Kidney (tissue), 13 donors: ENCODE measurements at regions not wholly inside any gene's neighbourhood (a gene's known extent, or its start where the extent isn't known, plus 50 kb on each side); places are given as distances from the start of the nearest gene placed in this dataset.

Source experiments
- DNase-seq, 5 donors: peaks; one replicate each; pipeline ENCODE4 v3.0.0-alpha.2; 2013 to 2020
- FAIRE-seq: peaks from 2 replicates; lab custom pipeline; 2012; peaks lifted over from hg19 to GRCh38; lab: Jason Lieb, UNC
- H3K27ac ChIP-seq, 2 donors: one replicate each; pipeline ENCODE4 v1.7.0; 2013; ENCODE audit warnings: low read depth in 2 of 2, low read length in 2 of 2, inconsistent platforms in 1 of 2
- H3K27me3 ChIP-seq: one replicate; pipeline ENCODE4 v1.7.1; 2013; ENCODE audit warnings: low read length, inconsistent platforms; ENCODE audit not compliant: control insufficient read depth, insufficient read depth
- H3K36me3 ChIP-seq, 3 donors: one replicate each; pipeline versions ENCODE4 v1.7.0 to v1.7.1; 2013; ENCODE audit warnings: low read length in 3 of 3, control low read depth in 1 of 3, inconsistent platforms in 1 of 3; ENCODE audit not compliant: insufficient read depth in 3 of 3, control insufficient read depth in 2 of 3
- H3K4me1 ChIP-seq, 3 donors: one replicate each; pipeline versions ENCODE4 v1.7.0 to v1.7.1; 2013; ENCODE audit warnings: low read length in 3 of 3, inconsistent platforms in 1 of 3, low read depth in 1 of 3; ENCODE audit not compliant: control insufficient read depth in 2 of 3, insufficient read depth in 2 of 3
- H3K4me3 ChIP-seq, 3 donors: one replicate each; pipeline versions ENCODE4 v1.7.0 to v1.8.1; 2013; ENCODE audit warnings: low read length in 3 of 3, control low read depth in 1 of 3, inconsistent platforms in 1 of 3
- H3K9ac ChIP-seq, 3 donors: one replicate each; pipeline versions ENCODE4 v1.7.0 to v1.7.1; 2013; ENCODE audit warnings: low read length in 3 of 3, control low read depth in 1 of 3, inconsistent platforms in 1 of 3
- H3K9me3 ChIP-seq, 3 donors: one replicate each; pipeline versions ENCODE4 v1.7.0 to v1.7.1; 2013; ENCODE audit warnings: low read length in 3 of 3, control low read depth in 1 of 3, inconsistent platforms in 1 of 3; ENCODE audit not compliant: control insufficient read depth in 2 of 3, insufficient read depth in 1 of 3
- intact Hi-C: fragments of 100-400 bp; cut with DNase I; formaldehyde crosslinking; loops from one replicate; pipeline ENCODE4 v1.11.1; 2022
- TF ChIP-seq, protein P1 (sequence below): IDR thresholded peaks from 3 replicates; pipeline ENCODE4 v1.5.1; 2012; ENCODE audit warnings: mild to moderate bottlenecking, moderate library complexity, borderline replicate concordance; ENCODE audit not compliant: insufficient read depth; ENCODE audit errors: extremely low read depth
- donor health status: control.
- donor health status: control.
- donor health status: control.
- donor health status: control.
- donor health status: control.
- donor health status: DM: yes; HTN: yes; CAD: no.
- donor health status: Normal renal cell carcinoma (clear cell type).

DNA sequence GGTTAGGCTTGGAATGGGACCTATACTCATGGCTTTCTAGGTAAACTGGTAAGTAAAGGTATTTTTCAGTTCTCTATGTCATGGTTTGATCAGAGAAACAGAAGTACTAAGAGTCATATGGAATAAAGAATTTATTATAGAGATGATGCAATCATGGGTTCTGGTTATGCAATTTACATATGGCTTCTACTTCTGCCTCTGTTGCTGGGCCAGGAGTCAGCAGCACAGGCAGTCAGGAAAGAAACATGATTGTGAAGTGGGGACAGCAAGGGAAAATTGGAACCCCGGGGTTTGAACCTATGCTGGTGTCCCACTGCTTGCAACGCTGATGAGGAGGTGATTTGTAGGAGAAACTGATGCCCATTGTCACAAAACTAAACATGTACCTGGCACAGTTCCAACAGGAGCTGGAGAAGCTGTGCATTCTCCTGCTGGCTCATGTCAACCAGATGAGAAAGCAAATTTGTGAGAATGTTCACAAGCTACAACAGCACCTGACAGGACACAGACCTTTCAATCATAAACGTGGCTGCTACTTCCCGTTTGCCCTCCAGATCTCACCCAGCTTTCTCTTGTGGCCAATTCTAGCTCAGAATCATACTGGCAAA is 887.1 kb downstream of the TFAP2A start:
- H3K27me3 ChIP-seq = no peaks in the 10 kb centered on the region
- no peak for FAIRE-seq
- H3K27ac ChIP-seq = no peak overlapping the region
- TF ChIP-seq, protein P1, sequence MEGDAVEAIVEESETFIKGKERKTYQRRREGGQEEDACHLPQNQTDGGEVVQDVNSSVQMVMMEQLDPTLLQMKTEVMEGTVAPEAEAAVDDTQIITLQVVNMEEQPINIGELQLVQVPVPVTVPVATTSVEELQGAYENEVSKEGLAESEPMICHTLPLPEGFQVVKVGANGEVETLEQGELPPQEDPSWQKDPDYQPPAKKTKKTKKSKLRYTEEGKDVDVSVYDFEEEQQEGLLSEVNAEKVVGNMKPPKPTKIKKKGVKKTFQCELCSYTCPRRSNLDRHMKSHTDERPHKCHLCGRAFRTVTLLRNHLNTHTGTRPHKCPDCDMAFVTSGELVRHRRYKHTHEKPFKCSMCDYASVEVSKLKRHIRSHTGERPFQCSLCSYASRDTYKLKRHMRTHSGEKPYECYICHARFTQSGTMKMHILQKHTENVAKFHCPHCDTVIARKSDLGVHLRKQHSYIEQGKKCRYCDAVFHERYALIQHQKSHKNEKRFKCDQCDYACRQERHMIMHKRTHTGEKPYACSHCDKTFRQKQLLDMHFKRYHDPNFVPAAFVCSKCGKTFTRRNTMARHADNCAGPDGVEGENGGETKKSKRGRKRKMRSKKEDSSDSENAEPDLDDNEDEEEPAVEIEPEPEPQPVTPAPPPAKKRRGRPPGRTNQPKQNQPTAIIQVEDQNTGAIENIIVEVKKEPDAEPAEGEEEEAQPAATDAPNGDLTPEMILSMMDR = no peak
- no peaks in the 10 kb centered on the region for H3K36me3 ChIP-seq
- no peaks in the 10 kb centered on the region for H3K4me1 ChIP-seq
- no peak for DNase-seq
- H3K9me3 ChIP-seq = no peaks in the 10 kb centered on the region
- H3K4me3 ChIP-seq = no peak overlapping the region
- H3K9ac ChIP-seq = no peak overlapping the region
- intact Hi-C loops = no loop called here

DNA sequence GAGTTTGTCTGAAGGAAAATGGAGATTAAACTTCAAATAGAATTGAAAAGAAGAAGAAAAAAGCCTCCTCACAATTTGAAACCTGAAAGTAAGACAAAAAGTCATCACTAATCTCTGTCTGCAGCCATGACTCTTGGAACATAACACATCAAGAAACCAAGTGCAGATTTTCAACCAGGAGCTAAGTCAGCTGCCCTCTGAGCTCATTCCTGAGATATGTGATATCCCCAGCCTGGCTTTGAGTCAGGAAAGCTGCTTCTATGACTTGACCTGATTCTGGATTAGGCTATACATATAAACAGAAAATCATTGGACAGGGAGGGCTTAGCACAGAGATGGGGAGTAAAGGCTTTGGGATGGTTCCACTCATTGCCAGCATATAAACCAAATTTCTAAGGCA is 891.4 kb downstream of the TFAP2A start:
- Histone ChIP-seq H3K9me3 (no peaks in the 10 kb centered on the region), H3K9ac (no peak overlapping the region), H3K36me3 (no peaks in the 10 kb centered on the region), H3K4me1 (no peaks in the 10 kb centered on the region), H3K4me3 (no peak overlapping the region), H3K27ac (no peak overlapping the region), H3K27me3 (no peaks in the 10 kb centered on the region)
- no peak for FAIRE-seq
- TF ChIP-seq, protein P1 = no peak
- DNase-seq = no peak
- intact Hi-C loops = no loop called here

- intact Hi-C loops = no loop called here
- no peak overlapping the region for H3K9ac ChIP-seq
- H3K4me3 ChIP-seq = no peak overlapping the region
- FAIRE-seq (no peak), DNase-seq (no peak)
- no peaks in the 10 kb centered on the region for H3K4me1 ChIP-seq
- H3K27me3 ChIP-seq = no peaks in the 10 kb centered on the region
- H3K27ac ChIP-seq = no peak overlapping the region
- TF ChIP-seq, protein P1 = no peak
- H3K36me3 ChIP-seq = no peaks in the 10 kb centered on the region
- H3K9me3 ChIP-seq = no peaks in the 10 kb centered on the region
Observed at GRCh38 chr6:9522101-9522500, 892.8 kb downstream of the TFAP2A start.

DNA sequence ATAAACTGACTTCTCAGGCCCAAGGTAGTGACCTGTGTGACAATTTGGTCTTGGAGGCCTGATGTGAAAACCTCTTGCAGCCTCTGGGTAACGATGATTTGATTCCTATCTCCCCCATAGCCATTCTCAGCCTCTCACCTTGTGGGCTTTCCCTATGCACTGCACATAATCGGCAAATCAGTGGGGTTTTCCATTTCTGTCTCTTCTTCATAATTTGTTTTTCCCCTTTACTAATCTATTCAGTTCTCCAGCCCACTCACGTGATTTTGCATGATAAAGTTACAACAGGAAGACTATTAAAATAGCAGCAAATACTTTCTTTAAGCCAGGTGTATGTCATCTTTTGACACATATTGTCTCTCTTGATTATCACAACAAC is 893.7 kb downstream of the TFAP2A start:
- no peak overlapping the region for H3K27ac ChIP-seq
- no peaks in the 10 kb centered on the region for H3K27me3 ChIP-seq
- DNase-seq = no peak
- H3K4me1 ChIP-seq = no peaks in the 10 kb centered on the region
- TF ChIP-seq, protein P1 = no peak
- intact Hi-C loops = no loop called here
- H3K9ac ChIP-seq = no peak overlapping the region
- H3K9me3 ChIP-seq = no peaks in the 10 kb centered on the region
- no peak for FAIRE-seq
- H3K4me3 ChIP-seq = no peak overlapping the region
- no peaks in the 10 kb centered on the region for H3K36me3 ChIP-seq
